Aorta (tissue), 5 donors: ENCODE measurements at regions not wholly inside any gene's neighbourhood (a gene's known extent, or its start where the extent isn't known, plus 50 kb on each side); places are given as distances from the start of the nearest gene placed in this dataset.

ENCODE experiments used
- ATAC-seq: fragments of 200-7000 bp; cut with Tn5 transposase; one replicate; pipeline ENCODE4 v1.9.1; 2022; ENCODE audit warnings: moderate library complexity; ENCODE audit not compliant: low FRiP score
- DNase-seq, 2 donors: peaks; one replicate each; pipeline ENCODE4 v3.0.0-alpha.2; 2020
- H3K27ac ChIP-seq, 2 donors: one replicate each; pipeline ENCODE4 v1.5.1; 2013; ENCODE audit warnings: low read length in 2 of 2, mild to moderate bottlenecking in 2 of 2, moderate library complexity in 2 of 2, control low read depth in 1 of 2, inconsistent platforms in 1 of 2, low read depth in 1 of 2
- H3K27me3 ChIP-seq, 2 donors: one replicate each; pipeline ENCODE4 v1.6.1; 2013; ENCODE audit warnings: control low read depth in 1 of 2, low read length in 1 of 2, mild to moderate bottlenecking in 1 of 2, moderate library complexity in 1 of 2; ENCODE audit not compliant: insufficient read depth in 2 of 2, control insufficient read depth in 1 of 2
- H3K36me3 ChIP-seq, 2 donors: one replicate each; pipeline ENCODE4 v1.6.1; 2013; ENCODE audit warnings: control low read depth in 1 of 2, low read length in 1 of 2, mild to moderate bottlenecking in 1 of 2; ENCODE audit not compliant: insufficient read depth in 2 of 2, control insufficient read depth in 1 of 2
- H3K4me1 ChIP-seq, 2 donors: one replicate each; pipeline ENCODE4 v1.6.1; 2013; ENCODE audit warnings: low read length in 2 of 2, control low read depth in 1 of 2, mild to moderate bottlenecking in 1 of 2, moderate library complexity in 1 of 2; ENCODE audit not compliant: insufficient read depth in 2 of 2, control insufficient read depth in 1 of 2
- H3K4me3 ChIP-seq, 2 donors: one replicate each; pipeline ENCODE4 v1.5.1; 2013; ENCODE audit warnings: low read length in 2 of 2, control low read depth in 1 of 2, mild to moderate bottlenecking in 1 of 2
- H3K9me3 ChIP-seq: one replicate; pipeline ENCODE4 v1.6.1; 2013; ENCODE audit warnings: mild to moderate bottlenecking, low read length; ENCODE audit not compliant: control insufficient read depth
- WGBS, 2 donors: extraction: QIAGEN DNeasy Blood & Tissue Kit; methylation state at CpG; one replicate each; pipeline ENCODE4 v1.1.7; 2013; 5-methylcytosine and 5-hydroxymethylcytosine counted together
- intact Hi-C, 2 donors: fragments of 100-400 bp; cut with DNase I; formaldehyde crosslinking; loops; one replicate each; pipeline versions ENCODE4 v1.14.2 to v1.15.0; 2022
- donor health status: healthy with polysubstance abuse.
- donor health status: Bipolar disorder and iron deficiency.
- donor health status: DM: no; HTN: no; CAD: no.
- donor health status: DM: no; HTN: no; CAD: no.
- donor health status: DM: yes; HTN: yes; CAD: no.

GRCh38 chr7:67731704-67732103 is 735.1 kb downstream of the TYW1 start:
- WGBS, 2 donors: 81 to 82% methylated on average over 2 of the region's 2 CpGs
- intact Hi-C loops: no loop called here

GRCh38 chr7:67732898-67733297 is 736.3 kb downstream of the TYW1 start:
- WGBS, 2 donors: 64 to 83% methylated on average over 1 of the region's 1 CpG
- no peak overlapping the region for H3K27ac ChIP-seq
- no peak for ATAC-seq

More at GRCh38 chr7:67731704-67732103, 735.1 kb downstream of the TYW1 start:
- Histone ChIP-seq H3K4me1 (no peaks in the 10 kb centered on the region), H3K27me3 (no peaks in the 10 kb centered on the region), H3K27ac (no peak overlapping the region), H3K36me3 (no peaks in the 10 kb centered on the region), H3K9me3 (no peaks in the 10 kb centered on the region), H3K4me3 (no peak overlapping the region)
- DNase-seq (no peak), ATAC-seq (no peak)

GRCh38 chr7:67738145-67738544 is 741.5 kb downstream of the TYW1 start:
- H3K36me3 ChIP-seq: no peaks in the 10 kb centered on the region
- WGBS, 2 donors: 69 to 77% methylated on average over 3 of the region's 3 CpGs
- intact Hi-C loops: no loop called here
- no peaks in the 10 kb centered on the region for H3K27me3 ChIP-seq
- H3K4me3 ChIP-seq: no peak overlapping the region
- no peaks in the 10 kb centered on the region for H3K4me1 ChIP-seq
- H3K27ac ChIP-seq: no peak overlapping the region
- no peak for DNase-seq
- ATAC-seq: no peak
- peaks cover 4% of the 10 kb centered on the region for H3K9me3 ChIP-seq

More at GRCh38 chr7:67732898-67733297, 736.3 kb downstream of the TYW1 start:
- no peak for DNase-seq
- H3K36me3 ChIP-seq: no peaks in the 10 kb centered on the region
- intact Hi-C loops: no loop called here
- no peak overlapping the region for H3K4me3 ChIP-seq
- no peaks in the 10 kb centered on the region for H3K4me1 ChIP-seq
- H3K27me3 ChIP-seq: no peaks in the 10 kb centered on the region
- no peaks in the 10 kb centered on the region for H3K9me3 ChIP-seq

GRCh38 chr7:67738958-67739357 is 742.3 kb downstream of the TYW1 start:
- ATAC-seq (peak; percentile 63), DNase-seq (no peak)
- Histone ChIP-seq H3K4me1 (no peaks in the 10 kb centered on the region), H3K9me3 (peaks cover 4% of the 10 kb centered on the region), H3K27me3 (no peaks in the 10 kb centered on the region), H3K27ac (no peak overlapping the region), H3K4me3 (no peak overlapping the region), H3K36me3 (no peaks in the 10 kb centered on the region)
- 67 to 68% methylated on average over 6 of the region's 6 CpGs for WGBS, 2 donors
- intact Hi-C loops: no loop called here

- WGBS, 2 donors: 86 to 100% methylated on average over 1 of the region's 1 CpG
- ATAC-seq: no peak
These were observed 746.9 kb downstream of the TYW1 start for GRCh38 chr7:67743501-67743900.

GRCh38 chr7:67752227-67752626 is 755.6 kb downstream of the TYW1 start:
- Histone ChIP-seq H3K27ac (no peak overlapping the region), H3K27me3 (no peaks in the 10 kb centered on the region), H3K4me3 (no peak overlapping the region), H3K9me3 (no peaks in the 10 kb centered on the region), H3K36me3 (no peaks in the 10 kb centered on the region), H3K4me1 (no peaks in the 10 kb centered on the region)
- intact Hi-C loops: no loop called here
- WGBS, 2 donors: 65 to 73% methylated on average over 2 of the region's 2 CpGs
- DNase-seq (no peak), ATAC-seq (no peak)

More at GRCh38 chr7:67743501-67743900, 746.9 kb downstream of the TYW1 start:
- Histone ChIP-seq H3K4me3 (no peak overlapping the region), H3K36me3 (no peaks in the 10 kb centered on the region), H3K4me1 (no peaks in the 10 kb centered on the region), H3K27ac (no peak overlapping the region), H3K9me3 (peaks cover 4% of the 10 kb centered on the region), H3K27me3 (no peaks in the 10 kb centered on the region)
- DNase-seq: no peak
- intact Hi-C loops: no loop called here

GRCh38 chr7:67753891-67754290 is 757.3 kb downstream of the TYW1 start:
- Histone ChIP-seq H3K4me3 (no peak overlapping the region), H3K27ac (no peak overlapping the region)
- no peak for ATAC-seq

GRCh38 chr7:67754651-67755050 is 758.0 kb downstream of the TYW1 start:
- no peak for ATAC-seq
- Histone ChIP-seq H3K27ac (no peak overlapping the region), H3K36me3 (no peaks in the 10 kb centered on the region), H3K4me1 (no peaks in the 10 kb centered on the region), H3K9me3 (no peaks in the 10 kb centered on the region), H3K4me3 (no peak overlapping the region), H3K27me3 (no peaks in the 10 kb centered on the region)
- intact Hi-C loops: no loop called here
- DNase-seq: no peak
- WGBS, 2 donors: 66 to 68% methylated on average over 2 of the region's 2 CpGs

More at GRCh38 chr7:67753891-67754290, 757.3 kb downstream of the TYW1 start:
- 69 to 74% methylated on average over 4 of the region's 4 CpGs for WGBS, 2 donors
- Histone ChIP-seq H3K4me1 (no peaks in the 10 kb centered on the region), H3K27me3 (no peaks in the 10 kb centered on the region), H3K36me3 (no peaks in the 10 kb centered on the region), H3K9me3 (no peaks in the 10 kb centered on the region)
- no peak for DNase-seq
- intact Hi-C loops: no loop called here

GRCh38 chr7:67758551-67758950 is 761.9 kb downstream of the TYW1 start:
- Histone ChIP-seq H3K4me3 (no peak overlapping the region), H3K4me1 (no peaks in the 10 kb centered on the region), H3K27me3 (no peaks in the 10 kb centered on the region), H3K27ac (no peak overlapping the region), H3K9me3 (no peaks in the 10 kb centered on the region), H3K36me3 (no peaks in the 10 kb centered on the region)
- DNase-seq: no peak
- intact Hi-C loops: no loop called here
- 74 to 88% methylated on average over 3 of the region's 3 CpGs for WGBS, 2 donors
- ATAC-seq: no peak
